GM12864 (cell line): ENCODE measurements at regions not wholly inside any gene's neighbourhood (a gene's known extent, or its start where the extent isn't known, plus 50 kb on each side); places are given as distances from the start of the nearest gene placed in this dataset.

Experiments
- DNase-seq: peaks from one replicate; pipeline ENCODE4 v3.0.0-alpha.2; 2011; ENCODE audit warnings: low read depth
- H3K4me3 ChIP-seq: 2 replicates; pipeline ENCODE4 v1.5.1; 2011; ENCODE audit warnings: mild to moderate bottlenecking, low read depth, low read length, control low read depth
- CTCF ChIP-seq: IDR thresholded peaks from 2 replicates; pipeline ENCODE4 v1.5.1; 2011; ENCODE audit warnings: low read depth, mild to moderate bottlenecking, moderate library complexity, low read length, control low read depth, inconsistent platforms; ENCODE audit errors: missing control alignments

- no peak for DNase-seq
- H3K4me3 ChIP-seq: no peak overlapping the region
- TF ChIP-seq CTCF: no peak
Observed at GRCh38 chr5:29015523-29015922, 1977.1 kb upstream of the CDH9 start.

GRCh38 chr5:29005386-29005785, 1967.0 kb upstream of the CDH9 start:
- H3K4me3 ChIP-seq: no peak overlapping the region

GRCh38 chr5:29002481-29002880, 1964.1 kb upstream of the CDH9 start:
- no peak overlapping the region for H3K4me3 ChIP-seq
- DNase-seq: no peak
- no peak for TF ChIP-seq CTCF

More at GRCh38 chr5:29005386-29005785, 1967.0 kb upstream of the CDH9 start:
- no peak for TF ChIP-seq CTCF
- DNase-seq: no peak

- TF ChIP-seq CTCF: no peak
- no peak for DNase-seq
- H3K4me3 ChIP-seq: no peak overlapping the region
Observed at GRCh38 chr5:29001666-29002065, 1963.3 kb upstream of the CDH9 start.

GRCh38 chr5:28984639-28985038, 1946.3 kb upstream of the CDH9 start:
- TF ChIP-seq CTCF: no peak
- no peak for DNase-seq
- H3K4me3 ChIP-seq: no peak overlapping the region

GRCh38 chr5:28975508-28975907, 1937.1 kb upstream of the CDH9 start:
- TF ChIP-seq CTCF: no peak

GRCh38 chr5:28967848-28968247, 1929.5 kb upstream of the CDH9 start:
- no peak for DNase-seq
- no peak for TF ChIP-seq CTCF
- H3K4me3 ChIP-seq: no peak overlapping the region

More at GRCh38 chr5:28975508-28975907, 1937.1 kb upstream of the CDH9 start:
- no peak overlapping the region for H3K4me3 ChIP-seq
- DNase-seq: no peak
